ENCODE measurements at regions not wholly inside any gene's neighbourhood (a gene's known extent, or its start where the extent isn't known, plus 50 kb on each side); places are given as distances from the start of the nearest gene placed in this dataset.

GRCh38 chr12:98185606-98186005 is 329.8 kb upstream of the TMPO start:
- Histone ChIP-seq H3K4me3 (no peak overlapping the region), H3K4me1 (no peaks in the 10 kb centered on the region), H3K36me3 (no peaks in the 10 kb centered on the region), H3K27ac (no peak overlapping the region), H3K9me3 (no peaks in the 10 kb centered on the region), H3K27me3 (replicated peaks in 1 of 7) (no peaks in the 10 kb centered on the region)
- WGBS, 5 donors: 77 to 83% (median 77%) methylated on average over 3 of the region's 3 CpGs
- no peak for DNase-seq
- no peak for TF ChIP-seq POLR2A (IDR thresholded peaks at IDR 0.05)
- intact Hi-C loops (cut with DNase I; ENCODE audit: low total_unique reads): no loop called here

- Histone ChIP-seq H3K27me3 (replicated peaks in 1 of 7) (no peaks in the 10 kb centered on the region), H3K27ac (no peak overlapping the region), H3K4me1 (no peaks in the 10 kb centered on the region), H3K9me3 (no peaks in the 10 kb centered on the region), H3K36me3 (no peaks in the 10 kb centered on the region), H3K4me3 (no peak overlapping the region)
- DNase-seq: no peak
- intact Hi-C loops (cut with DNase I; ENCODE audit: low total_unique reads): no loop called here
- TF ChIP-seq POLR2A (IDR thresholded peaks at IDR 0.05) (no peak), POLR2AphosphoS5 (IDR thresholded peaks at IDR 0.05) (no peak)
- TF ChIP-seq, protein P1, sequence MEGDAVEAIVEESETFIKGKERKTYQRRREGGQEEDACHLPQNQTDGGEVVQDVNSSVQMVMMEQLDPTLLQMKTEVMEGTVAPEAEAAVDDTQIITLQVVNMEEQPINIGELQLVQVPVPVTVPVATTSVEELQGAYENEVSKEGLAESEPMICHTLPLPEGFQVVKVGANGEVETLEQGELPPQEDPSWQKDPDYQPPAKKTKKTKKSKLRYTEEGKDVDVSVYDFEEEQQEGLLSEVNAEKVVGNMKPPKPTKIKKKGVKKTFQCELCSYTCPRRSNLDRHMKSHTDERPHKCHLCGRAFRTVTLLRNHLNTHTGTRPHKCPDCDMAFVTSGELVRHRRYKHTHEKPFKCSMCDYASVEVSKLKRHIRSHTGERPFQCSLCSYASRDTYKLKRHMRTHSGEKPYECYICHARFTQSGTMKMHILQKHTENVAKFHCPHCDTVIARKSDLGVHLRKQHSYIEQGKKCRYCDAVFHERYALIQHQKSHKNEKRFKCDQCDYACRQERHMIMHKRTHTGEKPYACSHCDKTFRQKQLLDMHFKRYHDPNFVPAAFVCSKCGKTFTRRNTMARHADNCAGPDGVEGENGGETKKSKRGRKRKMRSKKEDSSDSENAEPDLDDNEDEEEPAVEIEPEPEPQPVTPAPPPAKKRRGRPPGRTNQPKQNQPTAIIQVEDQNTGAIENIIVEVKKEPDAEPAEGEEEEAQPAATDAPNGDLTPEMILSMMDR (IDR thresholded peaks at IDR 0.05 in 8 of 11, conservative IDR thresholded peaks at IDR 0.05 in 3 of 11): no peak
- WGBS, 5 donors: 33 to 46% (median 38%) methylated on average over 5 of the region's 5 CpGs
Measured at GRCh38 chr12:98188650-98189077, 326.7 kb upstream of the TMPO start.

DNA sequence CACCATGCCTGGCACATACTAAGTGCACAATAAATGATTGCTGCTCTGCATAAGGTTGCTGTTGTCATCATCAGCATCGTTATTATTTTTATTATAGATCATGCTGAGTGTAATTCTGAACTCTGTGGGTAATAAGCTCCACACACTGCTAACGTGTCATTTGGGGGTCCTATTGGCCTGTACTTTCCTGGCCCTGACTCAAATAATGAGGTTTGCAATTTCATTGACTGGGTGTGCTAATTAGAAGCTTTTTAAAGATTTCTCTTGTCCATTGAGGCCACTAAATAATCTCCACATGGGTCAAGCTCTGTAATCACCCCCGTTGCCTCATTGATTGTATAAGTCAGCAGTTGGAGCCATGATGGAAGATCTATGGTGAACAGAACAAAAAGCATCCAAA is 320.8 kb upstream of the TMPO start:
- no peaks in the 10 kb centered on the region for H3K36me3 ChIP-seq
- H3K9me3 ChIP-seq: no peaks in the 10 kb centered on the region
- H3K27ac ChIP-seq: no peak overlapping the region
- H3K4me3 ChIP-seq: no peak overlapping the region
- 76 to 96% (median 82%) methylated on average over 3 of the region's 3 CpGs for WGBS, 5 donors
- H3K4me1 ChIP-seq: no peaks in the 10 kb centered on the region
- TF ChIP-seq POLR2AphosphoS5 (IDR thresholded peaks at IDR 0.05) (no peak), POLR2A (IDR thresholded peaks at IDR 0.05) (no peak)
- TF ChIP-seq, protein P1 (IDR thresholded peaks at IDR 0.05 in 8 of 11, conservative IDR thresholded peaks at IDR 0.05 in 3 of 11): no peak
- H3K27me3 ChIP-seq (replicated peaks in 1 of 7): no peaks in the 10 kb centered on the region
- intact Hi-C loops (cut with DNase I; ENCODE audit: low total_unique reads): no loop called here
- no peak for DNase-seq

DNA sequence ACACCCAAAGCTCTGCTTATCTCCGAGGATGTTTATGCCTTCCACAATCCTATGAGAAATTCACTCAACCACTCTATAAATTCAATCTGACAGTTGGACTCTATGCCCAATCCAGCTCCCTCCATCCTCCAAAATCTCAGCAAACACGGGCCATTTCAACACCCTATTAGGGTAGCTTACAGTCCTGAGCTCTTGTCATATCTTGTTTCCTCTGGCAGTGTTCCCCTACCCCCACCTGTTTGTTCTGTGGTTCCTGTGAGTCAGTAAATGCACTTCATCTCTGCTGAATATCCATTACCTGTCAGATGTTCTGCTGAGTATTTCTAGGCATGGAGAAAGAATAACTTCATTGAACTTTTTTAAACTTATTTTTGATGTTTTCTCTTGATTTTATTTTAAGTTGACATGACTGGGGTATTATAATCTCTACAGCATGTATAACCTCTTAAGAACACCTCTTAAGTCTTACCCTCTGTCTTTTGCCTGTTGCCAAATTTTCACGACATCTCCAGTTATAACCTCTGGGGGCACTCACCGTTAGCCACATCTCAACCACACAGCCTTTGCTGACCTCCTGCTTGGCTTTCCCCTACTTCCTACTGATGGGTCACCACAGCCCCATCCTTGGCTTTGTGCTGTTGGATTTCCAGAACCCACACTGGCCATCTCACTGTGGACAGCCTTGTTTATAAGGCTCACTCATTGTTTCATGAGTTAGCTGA is 317.0 kb upstream of the TMPO start:
- no peaks in the 10 kb centered on the region for H3K4me1 ChIP-seq
- no peaks in the 10 kb centered on the region for H3K36me3 ChIP-seq
- 63 to 72% (median 69%) methylated on average over 4 of the region's 4 CpGs for WGBS, 5 donors
- intact Hi-C loops (cut with DNase I; ENCODE audit: low total_unique reads): no loop called here
- peaks cover 0 to 6% (median under 1%) of the 10 kb centered on the region in 8 donors for H3K9me3 ChIP-seq
- no peak overlapping the region for H3K27ac ChIP-seq
- H3K27me3 ChIP-seq (replicated peaks in 1 of 7): peaks cover 0 to 6% (median 0%) of the 10 kb centered on the region in 7 donors
- no peak overlapping the region for H3K4me3 ChIP-seq
- TF ChIP-seq POLR2A (IDR thresholded peaks at IDR 0.05) (no peak), POLR2AphosphoS5 (IDR thresholded peaks at IDR 0.05) (no peak)
- TF ChIP-seq, protein P1 (IDR thresholded peaks at IDR 0.05 in 8 of 11, conservative IDR thresholded peaks at IDR 0.05 in 3 of 11): no peak
- DNase-seq: no peak

All from spleen (tissue), 11 donors.